ENCODE measurements at regions not wholly inside any gene's neighbourhood (a gene's known extent, or its start where the extent isn't known, plus 50 kb on each side); places are given as distances from the start of the nearest gene placed in this dataset.

- 72% methylated on average over 7 of the region's 7 CpGs for WGBS (ENCODE audit: insufficient coverage)
- no peak for ATAC-seq
- intact Hi-C loops (cut with micrococcal nuclease): no loop called here
Measured at GRCh38 chr11:71064183-71064582, 188.2 kb downstream of the SHANK2 start.

GRCh38 chr11:71063129-71063528 lies 189.2 kb downstream of the SHANK2 start:
- no peak overlapping the region for H3K4me3 Mint-ChIP-seq
- no peaks in the 10 kb centered on the region for H3K9me3 Mint-ChIP-seq
- H3K27ac Mint-ChIP-seq: no peak overlapping the region
- Histone ChIP-seq H3K36me3 (ENCODE audit: control insufficient read depth, insufficient read depth, low read length) (no peaks in the 10 kb centered on the region), H3K9me3 (ENCODE audit: control insufficient read depth, insufficient read depth, low read length) (no peaks in the 10 kb centered on the region), H3K27ac (ENCODE audit: low read length) (no peak overlapping the region), H3K4me3 (ENCODE audit: low read length) (no peak overlapping the region), H3K4me1 (ENCODE audit: control insufficient read depth, insufficient read depth, low read length) (no peaks in the 10 kb centered on the region), H3K27me3 (ENCODE audit: control insufficient read depth, insufficient read depth, low read length) (peaks cover 2% of the 10 kb centered on the region)
- TF ChIP-seq CTCF (IDR thresholded peaks at IDR 0.05): no peak
- H3K4me1 Mint-ChIP-seq: peaks cover 0 to 9% of the 10 kb centered on the region in 2 donors
- WGBS (ENCODE audit: insufficient coverage): 91% methylated on average over 7 of the region's 7 CpGs
- no peaks in the 10 kb centered on the region for H3K36me3 Mint-ChIP-seq
- intact Hi-C loops (cut with micrococcal nuclease): no loop called here
- DNase-seq (no peak), ATAC-seq (no peak)
- H3K27me3 Mint-ChIP-seq (ENCODE audit: low read depth in 2 of 2): peaks cover 9 to 31% of the 10 kb centered on the region in 2 donors

More at GRCh38 chr11:71064183-71064582, 188.2 kb downstream of the SHANK2 start:
- H3K27me3 ChIP-seq (ENCODE audit: control insufficient read depth, insufficient read depth, low read length): peaks cover 2% of the 10 kb centered on the region
- Mint-ChIP-seq H3K9me3 (no peaks in the 10 kb centered on the region), H3K27me3 (ENCODE audit: low read depth in 2 of 2) (peaks cover 9 to 30% of the 10 kb centered on the region in 2 donors), H3K27ac (no peak overlapping the region), H3K36me3 (no peaks in the 10 kb centered on the region), H3K4me3 (no peak overlapping the region), H3K4me1 (peaks cover 0 to 9% of the 10 kb centered on the region in 2 donors)
- H3K4me1 ChIP-seq (ENCODE audit: control insufficient read depth, insufficient read depth, low read length): no peaks in the 10 kb centered on the region
- no peak overlapping the region for H3K27ac ChIP-seq (ENCODE audit: low read length)
- H3K9me3 ChIP-seq (ENCODE audit: control insufficient read depth, insufficient read depth, low read length): no peaks in the 10 kb centered on the region
- no peak for TF ChIP-seq CTCF (IDR thresholded peaks at IDR 0.05)
- no peak for DNase-seq
- H3K4me3 ChIP-seq (ENCODE audit: low read length): no peak overlapping the region
- no peaks in the 10 kb centered on the region for H3K36me3 ChIP-seq (ENCODE audit: control insufficient read depth, insufficient read depth, low read length)

- no peak for TF ChIP-seq CTCF (IDR thresholded peaks at IDR 0.05)
Measured at GRCh38 chr11:71062199-71062598, 190.2 kb downstream of the SHANK2 start.

GRCh38 chr11:71060391-71060791 lies 192.0 kb downstream of the SHANK2 start:
- no peaks in the 10 kb centered on the region for H3K36me3 ChIP-seq (ENCODE audit: control insufficient read depth, insufficient read depth, low read length)
- peaks cover 2% of the 10 kb centered on the region for H3K27me3 ChIP-seq (ENCODE audit: control insufficient read depth, insufficient read depth, low read length)
- no peak for TF ChIP-seq CTCF (IDR thresholded peaks at IDR 0.05)
- no peaks in the 10 kb centered on the region for H3K9me3 ChIP-seq (ENCODE audit: control insufficient read depth, insufficient read depth, low read length)
- no peaks in the 10 kb centered on the region for H3K4me1 ChIP-seq (ENCODE audit: control insufficient read depth, insufficient read depth, low read length)
- intact Hi-C loops (cut with micrococcal nuclease): no loop called here
- no peak overlapping the region for H3K4me3 ChIP-seq (ENCODE audit: low read length)
- Mint-ChIP-seq H3K9me3 (no peaks in the 10 kb centered on the region), H3K4me1 (peaks cover 0 to 8% of the 10 kb centered on the region in 2 donors), H3K36me3 (no peaks in the 10 kb centered on the region), H3K27ac (no peak overlapping the region), H3K27me3 (ENCODE audit: low read depth in 2 of 2) (peaks cover 9 to 30% of the 10 kb centered on the region in 2 donors), H3K4me3 (no peak overlapping the region)
- no peak overlapping the region for H3K27ac ChIP-seq (ENCODE audit: low read length)
- DNase-seq (no peak), ATAC-seq (no peak)
- WGBS (ENCODE audit: insufficient coverage): 74% methylated on average over 9 of the region's 9 CpGs

More at GRCh38 chr11:71062199-71062598, 190.2 kb downstream of the SHANK2 start:
- Mint-ChIP-seq H3K4me1 (peaks cover 0 to 9% of the 10 kb centered on the region in 2 donors), H3K4me3 (no peak overlapping the region), H3K9me3 (no peaks in the 10 kb centered on the region), H3K27ac (no peak overlapping the region), H3K36me3 (no peaks in the 10 kb centered on the region), H3K27me3 (ENCODE audit: low read depth in 2 of 2) (peaks cover 9 to 31% of the 10 kb centered on the region in 2 donors)
- Histone ChIP-seq H3K9me3 (ENCODE audit: control insufficient read depth, insufficient read depth, low read length) (no peaks in the 10 kb centered on the region), H3K27me3 (ENCODE audit: control insufficient read depth, insufficient read depth, low read length) (peaks cover 2% of the 10 kb centered on the region), H3K27ac (ENCODE audit: low read length) (no peak overlapping the region), H3K4me1 (ENCODE audit: control insufficient read depth, insufficient read depth, low read length) (no peaks in the 10 kb centered on the region), H3K4me3 (ENCODE audit: low read length) (no peak overlapping the region), H3K36me3 (ENCODE audit: control insufficient read depth, insufficient read depth, low read length) (no peaks in the 10 kb centered on the region)
- WGBS (ENCODE audit: insufficient coverage): 90% methylated on average over 3 of the region's 3 CpGs
- no peak for ATAC-seq
- no peak for DNase-seq
- intact Hi-C loops (cut with micrococcal nuclease): no loop called here

All from natural killer cell (primary cell).